22Rv1 (cell line): ENCODE measurements at regions not wholly inside any gene's neighbourhood (a gene's known extent, or its start where the extent isn't known, plus 50 kb on each side); places are given as distances from the start of the nearest gene placed in this dataset.

Experiments used
- CTCF ChIP-seq: fragments of 450-650 bp; IDR thresholded peaks from 2 replicates; pipeline ENCODE4 v1.5.1; 2017; ENCODE audit warnings: mild to moderate bottlenecking
- ZFX ChIP-seq: fragments of 450-650 bp; IDR thresholded peaks from 2 replicates; pipeline ENCODE4 v1.6.1; 2017; ENCODE audit warnings: antibody characterized with exemption, borderline replicate concordance

GRCh38 chr3:158976966-158977365 is 175.1 kb downstream of the MFSD1 start:
- TF ChIP-seq CTCF (no peak), ZFX (no peak)
